SK-N-SH (cell line): ENCODE measurements at regions not wholly inside any gene's neighbourhood (a gene's known extent, or its start where the extent isn't known, plus 50 kb on each side); places are given as distances from the start of the nearest gene placed in this dataset.

Source experiments
- FOXM1 ChIP-seq: IDR thresholded peaks from 2 replicates; pipeline ENCODE4 v1.4.0; 2012; ENCODE audit warnings: low read depth, mild to moderate bottlenecking
- MAX ChIP-seq: IDR thresholded peaks from 2 replicates; pipeline ENCODE4 v1.4.0; 2012; ENCODE audit warnings: low read depth
- TF ChIP-seq, protein P1 (sequence below): fragments of 200-600 bp; sonication (generic); IDR thresholded peaks from 2 replicates; pipeline ENCODE4 v1.6.1; 2017; ENCODE audit warnings: antibody characterized with exemption, mild to moderate bottlenecking, moderate library complexity

DNA sequence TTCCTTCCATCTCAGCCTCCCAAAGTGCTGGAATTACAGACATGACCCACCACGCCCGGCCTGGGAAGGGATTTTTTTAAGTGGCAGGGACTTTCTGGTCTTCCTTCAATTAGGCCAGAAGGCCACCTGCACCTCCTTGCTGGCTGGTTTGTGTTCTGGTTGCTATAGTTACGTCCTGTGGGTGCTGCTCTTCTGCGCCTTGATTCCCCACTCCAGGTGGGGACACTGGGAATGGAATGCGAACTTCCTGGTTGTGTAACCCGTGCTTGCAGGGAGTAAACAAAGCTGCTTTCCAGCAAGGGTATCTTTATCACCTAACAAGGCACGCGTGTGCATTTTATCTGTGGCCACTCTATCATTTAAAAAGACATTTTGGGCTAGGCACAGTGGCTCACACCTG, 117.7 kb downstream of the PLEKHG1 start:
- TF ChIP-seq MAX (no peak), FOXM1 (no peak)
- TF ChIP-seq, protein P1, sequence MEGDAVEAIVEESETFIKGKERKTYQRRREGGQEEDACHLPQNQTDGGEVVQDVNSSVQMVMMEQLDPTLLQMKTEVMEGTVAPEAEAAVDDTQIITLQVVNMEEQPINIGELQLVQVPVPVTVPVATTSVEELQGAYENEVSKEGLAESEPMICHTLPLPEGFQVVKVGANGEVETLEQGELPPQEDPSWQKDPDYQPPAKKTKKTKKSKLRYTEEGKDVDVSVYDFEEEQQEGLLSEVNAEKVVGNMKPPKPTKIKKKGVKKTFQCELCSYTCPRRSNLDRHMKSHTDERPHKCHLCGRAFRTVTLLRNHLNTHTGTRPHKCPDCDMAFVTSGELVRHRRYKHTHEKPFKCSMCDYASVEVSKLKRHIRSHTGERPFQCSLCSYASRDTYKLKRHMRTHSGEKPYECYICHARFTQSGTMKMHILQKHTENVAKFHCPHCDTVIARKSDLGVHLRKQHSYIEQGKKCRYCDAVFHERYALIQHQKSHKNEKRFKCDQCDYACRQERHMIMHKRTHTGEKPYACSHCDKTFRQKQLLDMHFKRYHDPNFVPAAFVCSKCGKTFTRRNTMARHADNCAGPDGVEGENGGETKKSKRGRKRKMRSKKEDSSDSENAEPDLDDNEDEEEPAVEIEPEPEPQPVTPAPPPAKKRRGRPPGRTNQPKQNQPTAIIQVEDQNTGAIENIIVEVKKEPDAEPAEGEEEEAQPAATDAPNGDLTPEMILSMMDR: no peak
